Adrenal gland (tissue), 5 donors: ENCODE measurements at regions not wholly inside any gene's neighbourhood (a gene's known extent, or its start where the extent isn't known, plus 50 kb on each side); places are given as distances from the start of the nearest gene placed in this dataset.

Experiments
- POLR2A ChIP-seq, 2 donors: fragments of 450-650 bp; IDR thresholded peaks; one replicate each; pipeline ENCODE4 v1.6.1; 2017; ENCODE audit warnings: antibody characterized with exemption in 2 of 2, mild to moderate bottlenecking in 2 of 2, moderate library complexity in 1 of 2
- TF ChIP-seq, protein P1 (sequence below), 6 experiments: fragments of 450-650 bp in 4 of 6; fragments of 200-600 bp in 2 of 6; sonication (generic) in 1 of 6; IDR thresholded peaks; 1 replicate in 5 of 6; 2 replicates in 1 of 6; pipeline versions ENCODE4 v1.5.1 to v1.8.0; 2016 to 2021; ENCODE audit warnings: antibody characterized with exemption in 6 of 6, mild to moderate bottlenecking in 2 of 6, moderate library complexity in 1 of 6
- donor health status: DM: no; HTN: no; CAD: no.

DNA sequence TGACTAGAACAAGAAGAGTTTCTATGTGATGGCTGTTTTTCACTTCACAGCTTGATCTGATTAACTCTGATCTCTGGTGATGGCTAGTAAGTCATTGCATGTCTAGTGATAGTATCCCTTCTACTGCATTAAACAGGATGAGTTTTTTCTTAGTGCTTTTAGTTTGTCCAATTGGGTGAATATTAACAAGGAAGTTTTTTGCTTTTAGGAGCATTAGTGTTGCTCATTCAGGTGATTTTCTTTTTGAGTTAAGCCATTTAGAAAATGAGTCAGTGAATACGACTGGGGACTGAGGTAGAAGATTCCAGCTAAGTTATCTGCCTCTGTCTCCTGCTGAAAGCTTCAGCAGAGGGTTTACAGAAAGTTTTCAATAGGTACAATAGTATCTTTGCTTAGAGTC is 306.7 kb downstream of the PIK3C3 start:
- TF ChIP-seq, protein P1, sequence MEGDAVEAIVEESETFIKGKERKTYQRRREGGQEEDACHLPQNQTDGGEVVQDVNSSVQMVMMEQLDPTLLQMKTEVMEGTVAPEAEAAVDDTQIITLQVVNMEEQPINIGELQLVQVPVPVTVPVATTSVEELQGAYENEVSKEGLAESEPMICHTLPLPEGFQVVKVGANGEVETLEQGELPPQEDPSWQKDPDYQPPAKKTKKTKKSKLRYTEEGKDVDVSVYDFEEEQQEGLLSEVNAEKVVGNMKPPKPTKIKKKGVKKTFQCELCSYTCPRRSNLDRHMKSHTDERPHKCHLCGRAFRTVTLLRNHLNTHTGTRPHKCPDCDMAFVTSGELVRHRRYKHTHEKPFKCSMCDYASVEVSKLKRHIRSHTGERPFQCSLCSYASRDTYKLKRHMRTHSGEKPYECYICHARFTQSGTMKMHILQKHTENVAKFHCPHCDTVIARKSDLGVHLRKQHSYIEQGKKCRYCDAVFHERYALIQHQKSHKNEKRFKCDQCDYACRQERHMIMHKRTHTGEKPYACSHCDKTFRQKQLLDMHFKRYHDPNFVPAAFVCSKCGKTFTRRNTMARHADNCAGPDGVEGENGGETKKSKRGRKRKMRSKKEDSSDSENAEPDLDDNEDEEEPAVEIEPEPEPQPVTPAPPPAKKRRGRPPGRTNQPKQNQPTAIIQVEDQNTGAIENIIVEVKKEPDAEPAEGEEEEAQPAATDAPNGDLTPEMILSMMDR (IDR thresholded peaks at IDR 0.05), result no peak
- TF ChIP-seq POLR2A (IDR thresholded peaks at IDR 0.05), result no peak
